ENCODE measurements at regions not wholly inside any gene's neighbourhood (a gene's known extent, or its start where the extent isn't known, plus 50 kb on each side); places are given as distances from the start of the nearest gene placed in this dataset.

DNA sequence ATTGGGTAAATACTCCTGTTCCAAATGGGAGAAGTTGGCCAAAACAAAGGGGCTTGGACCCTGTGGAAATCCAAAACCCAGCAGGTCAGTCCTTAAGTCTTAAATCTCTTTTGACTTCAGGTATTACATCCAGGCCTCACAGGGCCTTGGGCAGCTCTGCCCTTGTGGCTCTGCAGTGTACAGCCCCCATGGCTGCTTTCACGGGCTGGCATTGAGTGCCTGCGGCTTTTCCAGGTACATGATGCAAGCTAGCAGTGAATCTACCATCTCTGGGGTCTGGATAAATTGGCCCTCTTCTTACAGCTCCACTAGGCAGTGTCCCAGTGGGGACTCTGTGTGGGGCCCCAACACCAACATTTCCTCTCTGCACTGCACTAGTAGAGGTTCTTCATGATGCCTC is 308.5 kb upstream of the ARRDC3 start:
- in situ Hi-C loops (cut with MboI; ENCODE audit: low sequenced_read_pairs in 4 of 4), result no loop called here
- intact Hi-C loops (cut with DNase I; ENCODE audit: low total_unique reads), result no loop called here
- Histone ChIP-seq H3K9me3 (no peaks in the 10 kb centered on the region), H3K4me3 (no peak overlapping the region), H3K36me3 (no peaks in the 10 kb centered on the region), H3K27ac (no peak overlapping the region), H3K27me3 (no peaks in the 10 kb centered on the region), H3K4me1 (no peaks in the 10 kb centered on the region)
- DNase-seq, result no peak
- TF ChIP-seq POLR2A (IDR thresholded peaks at IDR 0.05), result no peak
- TF ChIP-seq, protein P1, sequence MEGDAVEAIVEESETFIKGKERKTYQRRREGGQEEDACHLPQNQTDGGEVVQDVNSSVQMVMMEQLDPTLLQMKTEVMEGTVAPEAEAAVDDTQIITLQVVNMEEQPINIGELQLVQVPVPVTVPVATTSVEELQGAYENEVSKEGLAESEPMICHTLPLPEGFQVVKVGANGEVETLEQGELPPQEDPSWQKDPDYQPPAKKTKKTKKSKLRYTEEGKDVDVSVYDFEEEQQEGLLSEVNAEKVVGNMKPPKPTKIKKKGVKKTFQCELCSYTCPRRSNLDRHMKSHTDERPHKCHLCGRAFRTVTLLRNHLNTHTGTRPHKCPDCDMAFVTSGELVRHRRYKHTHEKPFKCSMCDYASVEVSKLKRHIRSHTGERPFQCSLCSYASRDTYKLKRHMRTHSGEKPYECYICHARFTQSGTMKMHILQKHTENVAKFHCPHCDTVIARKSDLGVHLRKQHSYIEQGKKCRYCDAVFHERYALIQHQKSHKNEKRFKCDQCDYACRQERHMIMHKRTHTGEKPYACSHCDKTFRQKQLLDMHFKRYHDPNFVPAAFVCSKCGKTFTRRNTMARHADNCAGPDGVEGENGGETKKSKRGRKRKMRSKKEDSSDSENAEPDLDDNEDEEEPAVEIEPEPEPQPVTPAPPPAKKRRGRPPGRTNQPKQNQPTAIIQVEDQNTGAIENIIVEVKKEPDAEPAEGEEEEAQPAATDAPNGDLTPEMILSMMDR (IDR thresholded peaks at IDR 0.05 in 4 of 5, conservative IDR thresholded peaks at IDR 0.05 in 1 of 5), result no peak
- no peak for ATAC-seq

- ATAC-seq, result no peak
- no peak overlapping the region for H3K4me3 ChIP-seq
- no peaks in the 10 kb centered on the region for H3K4me1 ChIP-seq
- no peaks in the 10 kb centered on the region for H3K27me3 ChIP-seq
- TF ChIP-seq, protein P1 (IDR thresholded peaks at IDR 0.05 in 4 of 5, conservative IDR thresholded peaks at IDR 0.05 in 1 of 5), result no peak
- TF ChIP-seq POLR2A (IDR thresholded peaks at IDR 0.05), result no peak
- in situ Hi-C loops (cut with MboI; ENCODE audit: low sequenced_read_pairs in 4 of 4) (no loop called here), intact Hi-C loops (cut with DNase I; ENCODE audit: low total_unique reads) (no loop called here)
- no peak for DNase-seq
- H3K9me3 ChIP-seq, result no peaks in the 10 kb centered on the region
- no peaks in the 10 kb centered on the region for H3K36me3 ChIP-seq
- H3K27ac ChIP-seq, result no peak overlapping the region
Measured at GRCh38 chr5:91690921-91691320, 307.8 kb upstream of the ARRDC3 start.

GRCh38 chr5:91687430-91687829 is 304.3 kb upstream of the ARRDC3 start:
- in situ Hi-C loops (cut with MboI; ENCODE audit: low sequenced_read_pairs in 4 of 4), result no loop called here
- H3K27ac ChIP-seq, result no peak overlapping the region
- TF ChIP-seq POLR2A (IDR thresholded peaks at IDR 0.05), result no peak
- TF ChIP-seq, protein P1 (IDR thresholded peaks at IDR 0.05 in 4 of 5, conservative IDR thresholded peaks at IDR 0.05 in 1 of 5), result no peak

DNA sequence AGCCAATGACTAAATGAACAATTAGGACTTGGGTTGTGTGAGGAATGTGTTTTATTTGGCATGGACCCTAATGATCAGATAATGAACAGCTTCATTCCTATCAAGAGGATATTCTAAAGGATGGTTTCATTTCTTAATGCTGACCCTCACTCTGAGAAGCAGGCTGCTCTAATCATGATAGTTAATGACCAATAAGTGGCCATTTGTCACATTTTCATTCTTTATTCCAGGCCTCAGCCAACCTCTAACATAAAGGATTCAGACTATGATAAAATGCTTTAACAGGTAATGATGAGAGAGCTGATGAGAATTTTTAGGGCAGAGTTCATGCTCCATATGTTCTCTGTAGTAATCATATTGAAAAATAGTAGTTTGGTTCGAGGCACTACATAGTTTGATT is 301.5 kb upstream of the ARRDC3 start:
- no peak overlapping the region for H3K4me3 ChIP-seq
- no peaks in the 10 kb centered on the region for H3K9me3 ChIP-seq
- no peak for TF ChIP-seq POLR2A (IDR thresholded peaks at IDR 0.05)
- TF ChIP-seq, protein P1 (IDR thresholded peaks at IDR 0.05 in 4 of 5, conservative IDR thresholded peaks at IDR 0.05 in 1 of 5), result no peak
- no peak for ATAC-seq
- DNase-seq, result no peak
- no peaks in the 10 kb centered on the region for H3K36me3 ChIP-seq
- H3K27ac ChIP-seq, result no peak overlapping the region
- H3K27me3 ChIP-seq, result no peaks in the 10 kb centered on the region
- H3K4me1 ChIP-seq, result no peaks in the 10 kb centered on the region
- in situ Hi-C loops (cut with MboI; ENCODE audit: low sequenced_read_pairs in 4 of 4) (no loop called here), intact Hi-C loops (cut with DNase I; ENCODE audit: low total_unique reads) (no loop called here)

More at GRCh38 chr5:91687430-91687829, 304.3 kb upstream of the ARRDC3 start:
- no peaks in the 10 kb centered on the region for H3K36me3 ChIP-seq
- DNase-seq, result no peak
- intact Hi-C loops (cut with DNase I; ENCODE audit: low total_unique reads), result no loop called here
- H3K9me3 ChIP-seq, result no peaks in the 10 kb centered on the region
- no peak for ATAC-seq
- H3K4me1 ChIP-seq, result no peaks in the 10 kb centered on the region
- no peaks in the 10 kb centered on the region for H3K27me3 ChIP-seq
- no peak overlapping the region for H3K4me3 ChIP-seq

DNA sequence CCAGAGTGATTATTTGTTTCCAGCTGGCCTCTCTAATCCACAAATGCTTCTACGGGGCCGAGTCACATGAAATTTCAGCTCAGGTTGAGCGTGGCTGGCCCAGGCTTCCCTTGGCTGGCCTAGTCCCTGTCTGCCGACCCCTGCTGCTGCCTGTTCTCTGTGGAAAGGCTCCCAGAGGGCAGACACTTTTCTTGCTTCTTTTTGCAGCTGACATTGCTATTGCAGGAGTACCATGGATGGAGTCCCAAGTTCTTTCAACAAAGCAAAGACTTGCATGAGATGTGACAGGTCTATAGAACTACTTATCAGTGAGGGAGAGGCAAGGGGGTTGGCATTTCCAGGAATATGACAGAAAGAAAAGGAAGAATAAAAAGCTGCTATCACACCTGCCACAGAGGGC is 287.4 kb upstream of the ARRDC3 start:
- H3K27ac ChIP-seq, result no peak overlapping the region
- TF ChIP-seq POLR2A (IDR thresholded peaks at IDR 0.05), result no peak
- TF ChIP-seq, protein P1 (IDR thresholded peaks at IDR 0.05 in 4 of 5, conservative IDR thresholded peaks at IDR 0.05 in 1 of 5), result no peak
- H3K9me3 ChIP-seq, result no peaks in the 10 kb centered on the region
- ATAC-seq, result no peak
- no peaks in the 10 kb centered on the region for H3K27me3 ChIP-seq
- DNase-seq, result no peak
- intact Hi-C loops (cut with DNase I; ENCODE audit: low total_unique reads) (no loop called here), in situ Hi-C loops (cut with MboI; ENCODE audit: low sequenced_read_pairs in 4 of 4) (no loop called here)
- H3K4me1 ChIP-seq, result no peaks in the 10 kb centered on the region
- H3K4me3 ChIP-seq, result no peak overlapping the region
- H3K36me3 ChIP-seq, result no peaks in the 10 kb centered on the region
